LNCAP (cell line): ENCODE measurements at regions not wholly inside any gene's neighbourhood (a gene's known extent, or its start where the extent isn't known, plus 50 kb on each side); places are given as distances from the start of the nearest gene placed in this dataset.

Experiments used
- TF ChIP-seq, protein P1 (sequence below): fragments of 450-650 bp; IDR thresholded peaks from 2 replicates; pipeline ENCODE4 v1.5.1; 2017; ENCODE audit warnings: mild to moderate bottlenecking

- TF ChIP-seq, protein P1, sequence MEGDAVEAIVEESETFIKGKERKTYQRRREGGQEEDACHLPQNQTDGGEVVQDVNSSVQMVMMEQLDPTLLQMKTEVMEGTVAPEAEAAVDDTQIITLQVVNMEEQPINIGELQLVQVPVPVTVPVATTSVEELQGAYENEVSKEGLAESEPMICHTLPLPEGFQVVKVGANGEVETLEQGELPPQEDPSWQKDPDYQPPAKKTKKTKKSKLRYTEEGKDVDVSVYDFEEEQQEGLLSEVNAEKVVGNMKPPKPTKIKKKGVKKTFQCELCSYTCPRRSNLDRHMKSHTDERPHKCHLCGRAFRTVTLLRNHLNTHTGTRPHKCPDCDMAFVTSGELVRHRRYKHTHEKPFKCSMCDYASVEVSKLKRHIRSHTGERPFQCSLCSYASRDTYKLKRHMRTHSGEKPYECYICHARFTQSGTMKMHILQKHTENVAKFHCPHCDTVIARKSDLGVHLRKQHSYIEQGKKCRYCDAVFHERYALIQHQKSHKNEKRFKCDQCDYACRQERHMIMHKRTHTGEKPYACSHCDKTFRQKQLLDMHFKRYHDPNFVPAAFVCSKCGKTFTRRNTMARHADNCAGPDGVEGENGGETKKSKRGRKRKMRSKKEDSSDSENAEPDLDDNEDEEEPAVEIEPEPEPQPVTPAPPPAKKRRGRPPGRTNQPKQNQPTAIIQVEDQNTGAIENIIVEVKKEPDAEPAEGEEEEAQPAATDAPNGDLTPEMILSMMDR: no peak
These were observed 132.4 kb downstream of the MAF start for GRCh38 chr16:79468121-79468552.

GRCh38 chr16:79466111-79466510 is 134.4 kb downstream of the MAF start:
- TF ChIP-seq, protein P1: no peak

GRCh38 chr16:79463841-79464240 is 136.7 kb downstream of the MAF start:
- TF ChIP-seq, protein P1: no peak

GRCh38 chr16:79456036-79456435 is 144.5 kb downstream of the MAF start:
- TF ChIP-seq, protein P1: no peak

DNA sequence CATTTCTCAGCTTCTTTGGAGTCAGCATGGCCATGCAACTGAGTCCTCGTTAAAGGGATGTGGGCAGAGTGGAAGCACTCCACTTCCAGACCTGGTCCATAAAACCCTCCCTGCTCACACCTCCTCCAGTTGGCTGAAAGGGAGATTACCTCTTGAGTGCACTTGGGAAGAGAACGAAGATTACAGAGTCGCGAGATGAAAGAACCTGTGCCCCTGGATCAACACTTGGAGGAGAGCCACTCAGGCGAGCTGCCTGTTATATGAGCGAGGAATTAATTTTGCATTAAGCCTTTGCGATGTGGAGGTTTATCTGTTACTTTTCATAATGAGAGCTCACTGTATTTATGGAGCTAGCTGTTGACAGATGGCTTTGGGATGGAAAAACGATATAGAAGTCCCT is 147.9 kb downstream of the MAF start:
- TF ChIP-seq, protein P1: no peak

- TF ChIP-seq, protein P1: no peak
These were observed 149.2 kb downstream of the MAF start for GRCh38 chr16:79451196-79451816.

DNA sequence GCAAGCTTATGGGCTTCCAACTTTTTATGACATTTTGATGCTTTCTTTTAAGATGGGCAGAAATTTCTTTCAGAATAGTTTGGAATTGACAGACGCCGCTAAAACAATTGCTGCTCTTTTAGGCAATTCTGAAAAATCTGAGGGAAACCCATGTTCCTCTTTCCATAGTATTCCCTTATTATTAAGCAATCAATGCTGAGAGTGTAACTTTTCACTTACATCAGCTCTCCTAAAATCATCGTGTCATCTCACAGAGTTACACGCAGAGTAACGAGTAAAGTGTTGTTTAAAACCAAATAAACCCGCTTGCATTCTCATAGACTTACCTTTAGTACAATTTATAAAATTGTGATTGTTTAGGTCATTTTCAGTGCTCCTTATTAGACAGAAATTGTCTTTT is 150.6 kb downstream of the MAF start:
- TF ChIP-seq, protein P1: no peak
